Parathyroid adenoma (tissue), 2 donors: ENCODE measurements at regions not wholly inside any gene's neighbourhood (a gene's known extent, or its start where the extent isn't known, plus 50 kb on each side); places are given as distances from the start of the nearest gene placed in this dataset.

Source experiments
- H2AFZ ChIP-seq: fragments of 300-600 bp; sonication (generic); one replicate; pipeline ENCODE4 v1.7.0; 2017; ENCODE audit warnings: antibody characterized with exemption, mild to moderate bottlenecking
- H3K27ac ChIP-seq: fragments of 300-600 bp; sonication (generic); one replicate; pipeline ENCODE4 v1.7.0; 2017
- H3K27me3 ChIP-seq: fragments of 300-600 bp; sonication (generic); one replicate; pipeline ENCODE4 v1.7.0; 2017; ENCODE audit warnings: low read length; ENCODE audit not compliant: control insufficient read depth, insufficient read depth
- H3K36me3 ChIP-seq: fragments of 300-600 bp; sonication (generic); one replicate; pipeline ENCODE4 v1.7.0; 2017; ENCODE audit warnings: low read length; ENCODE audit not compliant: control insufficient read depth, insufficient read depth
- H3K4me1 ChIP-seq: fragments of 300-600 bp; sonication (generic); one replicate; pipeline ENCODE4 v1.7.0; 2017; ENCODE audit warnings: control low read depth
- H3K4me2 ChIP-seq: fragments of 300-600 bp; sonication (generic); one replicate; pipeline ENCODE4 v1.7.0; 2017; ENCODE audit warnings: low read length
- H3K4me3 ChIP-seq: fragments of 300-600 bp; sonication (generic); one replicate; pipeline ENCODE4 v1.7.0; 2017; ENCODE audit warnings: low read depth, low read length
- H3K79me2 ChIP-seq: fragments of 300-600 bp; sonication (generic); one replicate; pipeline ENCODE4 v1.7.0; 2017; ENCODE audit warnings: control low read depth
- H3K9ac ChIP-seq: fragments of 300-600 bp; sonication (generic); one replicate; pipeline ENCODE4 v1.7.0; 2017; ENCODE audit warnings: mild to moderate bottlenecking
- H3K9me3 ChIP-seq: fragments of 300-600 bp; sonication (generic); one replicate; pipeline ENCODE4 v1.7.0; 2017; ENCODE audit warnings: low read length; ENCODE audit not compliant: control insufficient read depth
- CTCF ChIP-seq: fragments of 300-600 bp; sonication (generic); IDR thresholded peaks from one replicate; pipeline ENCODE4 v1.7.0; 2017; ENCODE audit warnings: antibody characterized with exemption, mild to moderate bottlenecking
- donor health status: primary hyperparathyroidism.

GRCh38 chrX:40418813-40419195 lies 162.0 kb upstream of the ATP6AP2 start:
- no peaks in the 10 kb centered on the region for H3K9me3 ChIP-seq
- no peak overlapping the region for H3K4me2 ChIP-seq
- H3K36me3 ChIP-seq: no peaks in the 10 kb centered on the region
- no peaks in the 10 kb centered on the region for H3K79me2 ChIP-seq
- TF ChIP-seq CTCF: no peak
- no peak overlapping the region for H3K4me3 ChIP-seq
- H3K27me3 ChIP-seq: no peaks in the 10 kb centered on the region
- no peak overlapping the region for H2AFZ ChIP-seq
- no peak overlapping the region for H3K9ac ChIP-seq
- no peaks in the 10 kb centered on the region for H3K4me1 ChIP-seq
- no peak overlapping the region for H3K27ac ChIP-seq

GRCh38 chrX:40418146-40418812 lies 162.5 kb upstream of the ATP6AP2 start:
- no peak overlapping the region for H3K4me3 ChIP-seq
- H3K36me3 ChIP-seq: no peaks in the 10 kb centered on the region
- H3K9ac ChIP-seq: no peak overlapping the region
- H3K4me1 ChIP-seq: no peaks in the 10 kb centered on the region
- no peak overlapping the region for H3K27ac ChIP-seq
- H3K9me3 ChIP-seq: no peaks in the 10 kb centered on the region
- H3K27me3 ChIP-seq: no peaks in the 10 kb centered on the region
- no peak overlapping the region for H2AFZ ChIP-seq
- no peak for TF ChIP-seq CTCF
- no peaks in the 10 kb centered on the region for H3K79me2 ChIP-seq
- H3K4me2 ChIP-seq: no peak overlapping the region

GRCh38 chrX:40415675-40416074 lies 165.1 kb upstream of the ATP6AP2 start:
- Histone ChIP-seq H3K4me1 (no peaks in the 10 kb centered on the region), H3K4me3 (no peak overlapping the region), H3K9me3 (no peaks in the 10 kb centered on the region), H3K4me2 (no peak overlapping the region), H3K27ac (no peak overlapping the region), H3K9ac (no peak overlapping the region), H3K27me3 (no peaks in the 10 kb centered on the region), H2AFZ (no peak overlapping the region), H3K79me2 (no peaks in the 10 kb centered on the region), H3K36me3 (no peaks in the 10 kb centered on the region)
- no peak for TF ChIP-seq CTCF

- no peak overlapping the region for H3K27ac ChIP-seq
- no peak overlapping the region for H3K4me3 ChIP-seq
- no peaks in the 10 kb centered on the region for H3K9me3 ChIP-seq
- H3K79me2 ChIP-seq: no peaks in the 10 kb centered on the region
- no peak overlapping the region for H3K9ac ChIP-seq
- no peaks in the 10 kb centered on the region for H3K36me3 ChIP-seq
- no peak for TF ChIP-seq CTCF
- no peak overlapping the region for H3K4me2 ChIP-seq
- H3K27me3 ChIP-seq: no peaks in the 10 kb centered on the region
- H2AFZ ChIP-seq: no peak overlapping the region
- H3K4me1 ChIP-seq: no peaks in the 10 kb centered on the region
These were observed 166.4 kb upstream of the ATP6AP2 start for GRCh38 chrX:40414335-40414734.
